Neutrophil (primary cell): ENCODE measurements at regions not wholly inside any gene's neighbourhood (a gene's known extent, or its start where the extent isn't known, plus 50 kb on each side); places are given as distances from the start of the nearest gene placed in this dataset.
"Not testable (repeated sequence)": the region's sequence is repeated elsewhere in the genome, so short reads cannot be mapped to it uniquely, and the experiment has no call there.

Experiments used
- H3K27ac ChIP-seq: fragments of 200-600 bp; sonication (generic); 2 replicates; pipeline ENCODE4 v1.5.1; 2016; ENCODE audit warnings: mild to moderate bottlenecking, moderate library complexity
- H3K27me3 ChIP-seq: fragments of 200-600 bp; sonication (generic); 2 replicates; pipeline ENCODE4 v1.6.0; 2016; ENCODE audit warnings: mild to moderate bottlenecking
- H3K36me3 ChIP-seq: fragments of 200-600 bp; sonication (generic); 2 replicates; pipeline ENCODE4 v1.5.1; 2017
- H3K4me1 ChIP-seq, 2 experiments: fragments of 200-600 bp in 1 of 2; sonication (generic) in 1 of 2; 1 replicate in 1 of 2; 2 replicates in 1 of 2; pipeline versions ENCODE4 v1.5.1 to v1.6.1; 2013 to 2016; ENCODE audit warnings: low read depth in 1 of 2, low read length in 1 of 2, mild to moderate bottlenecking in 1 of 2, moderate library complexity in 1 of 2; ENCODE audit not compliant: control insufficient read depth in 1 of 2, insufficient read depth in 1 of 2
- H3K4me3 ChIP-seq, 2 experiments: fragments of 200-600 bp in 1 of 2; sonication (generic) in 1 of 2; 1 replicate in 1 of 2; 2 replicates in 1 of 2; pipeline ENCODE4 v1.5.1; 2013 to 2016; ENCODE audit warnings: low read depth in 1 of 2, low read length in 1 of 2, mild to moderate bottlenecking in 1 of 2, moderate library complexity in 1 of 2
- H3K9me3 ChIP-seq: fragments of 200-600 bp; sonication (generic); 2 replicates; pipeline ENCODE4 v1.5.1; 2016
- CTCF ChIP-seq: fragments of 200-600 bp; sonication (generic); IDR thresholded peaks from 2 replicates; pipeline ENCODE4 v1.5.1; 2016; ENCODE audit warnings: antibody characterized with exemption

DNA sequence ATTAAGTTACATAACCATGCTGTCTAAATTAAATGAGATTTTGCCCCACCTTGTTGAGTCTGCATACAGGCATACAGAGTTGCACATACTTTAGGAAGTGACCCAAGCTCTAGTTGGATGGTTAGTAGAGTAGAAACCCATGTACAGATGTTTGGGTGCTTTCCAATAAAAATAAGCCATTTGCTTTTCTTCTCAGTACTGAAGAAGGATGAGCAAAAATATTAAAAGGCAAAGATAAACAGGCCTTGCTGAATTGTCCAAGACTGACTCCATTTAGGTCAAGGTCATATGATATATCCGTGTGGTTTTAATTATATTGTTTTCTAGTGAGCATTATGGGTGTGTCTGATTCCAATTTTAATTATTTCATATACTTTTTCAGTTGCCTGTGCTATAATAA, 589.4 kb downstream of the RFPL4B start:
- no peak for TF ChIP-seq CTCF
- H3K27me3 ChIP-seq, result no peaks in the 10 kb centered on the region

GRCh38 chr6:112937690-112938089, 590.6 kb downstream of the RFPL4B start:
- H3K4me1 ChIP-seq, H3K27ac ChIP-seq, H3K27me3 ChIP-seq, H3K36me3 ChIP-seq, H3K9me3 ChIP-seq, H3K4me3 ChIP-seq: not testable (repeated sequence)

More for the DNA sequence above, 589.4 kb downstream of the RFPL4B start:
- Histone ChIP-seq H3K36me3 (no peaks in the 10 kb centered on the region), H3K27ac (no peak overlapping the region), H3K4me3 (no peak overlapping the region), H3K4me1 (no peaks in the 10 kb centered on the region), H3K9me3 (no peaks in the 10 kb centered on the region)

GRCh38 chr6:112938650-112939049, 591.5 kb downstream of the RFPL4B start:
- Histone ChIP-seq H3K4me1 (no peaks in the 10 kb centered on the region), H3K9me3 (no peaks in the 10 kb centered on the region), H3K36me3 (no peaks in the 10 kb centered on the region), H3K27me3 (no peaks in the 10 kb centered on the region), H3K27ac (no peak overlapping the region), H3K4me3 (no peak overlapping the region)
- TF ChIP-seq CTCF, result no peak

DNA sequence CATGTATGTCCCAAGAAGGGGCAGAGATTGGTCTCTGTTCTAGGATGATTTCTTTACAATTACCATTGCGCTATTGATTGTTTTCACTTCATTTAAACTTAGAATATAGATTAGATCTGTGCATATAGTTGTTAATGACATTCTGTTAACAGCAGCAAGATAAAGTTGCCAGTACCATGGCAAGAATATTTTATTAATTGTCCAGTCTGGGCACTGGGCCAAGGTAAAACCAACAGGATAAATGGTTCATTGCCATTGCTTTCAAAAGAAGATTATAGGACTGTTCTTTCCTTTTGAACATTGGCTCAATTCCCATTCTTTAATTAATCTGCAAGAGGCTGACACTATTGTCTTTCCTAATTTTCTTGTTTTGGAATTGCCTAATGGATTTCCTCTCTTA, 592.4 kb downstream of the RFPL4B start:
- H3K4me3 ChIP-seq, result no peak overlapping the region
- H3K27me3 ChIP-seq, result no peaks in the 10 kb centered on the region
- TF ChIP-seq CTCF, result no peak
- H3K27ac ChIP-seq, result no peak overlapping the region
- no peaks in the 10 kb centered on the region for H3K36me3 ChIP-seq
- no peaks in the 10 kb centered on the region for H3K4me1 ChIP-seq
- no peaks in the 10 kb centered on the region for H3K9me3 ChIP-seq

DNA sequence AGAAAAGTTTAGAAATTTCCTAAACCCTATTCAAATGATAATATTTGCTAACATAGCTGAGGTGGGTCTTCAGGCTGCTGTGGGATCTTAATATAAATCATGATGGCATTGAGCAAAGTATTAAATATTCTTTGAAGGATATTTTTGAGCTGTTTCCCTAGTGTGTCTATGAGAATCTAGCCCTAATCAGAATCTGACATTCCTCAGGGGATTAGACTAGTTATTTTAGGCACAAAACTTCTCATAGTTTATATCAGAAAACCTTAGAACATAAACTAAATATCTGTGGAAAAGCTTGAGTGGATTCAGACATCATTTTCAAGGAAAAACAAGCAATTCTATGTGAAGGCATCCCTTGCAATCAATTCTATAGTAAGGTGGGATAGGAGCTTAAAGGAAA, 594.5 kb downstream of the RFPL4B start:
- Histone ChIP-seq H3K27ac (no peak overlapping the region), H3K4me1 (no peaks in the 10 kb centered on the region), H3K9me3 (no peaks in the 10 kb centered on the region), H3K27me3 (no peaks in the 10 kb centered on the region), H3K4me3 (no peak overlapping the region), H3K36me3 (no peaks in the 10 kb centered on the region)
- TF ChIP-seq CTCF, result no peak

DNA sequence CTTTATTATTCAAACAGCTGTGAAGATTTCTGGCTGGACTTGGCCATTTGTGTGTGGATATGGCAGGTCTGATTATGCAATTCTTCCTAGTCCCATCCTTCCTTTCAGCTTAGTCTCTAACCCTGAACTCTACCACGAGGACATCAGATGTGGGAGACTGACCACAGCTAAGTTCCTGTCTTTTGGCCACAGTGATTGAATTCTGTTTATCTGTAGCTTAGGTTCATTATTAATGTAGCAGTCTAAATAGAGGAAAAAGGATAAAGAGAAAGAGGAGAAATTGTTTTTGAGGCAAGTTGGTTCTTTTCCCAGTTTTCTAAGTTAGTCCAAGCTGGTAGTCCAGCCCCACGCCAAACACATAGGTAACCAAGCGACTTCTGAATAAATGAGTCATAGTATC, 598.9 kb downstream of the RFPL4B start:
- no peaks in the 10 kb centered on the region for H3K27me3 ChIP-seq
- no peak overlapping the region for H3K4me3 ChIP-seq
- H3K9me3 ChIP-seq, result no peaks in the 10 kb centered on the region
- no peak overlapping the region for H3K27ac ChIP-seq
- H3K36me3 ChIP-seq, result no peaks in the 10 kb centered on the region
- no peak for TF ChIP-seq CTCF
- no peaks in the 10 kb centered on the region for H3K4me1 ChIP-seq
